HCT116 (cell line): ENCODE measurements at regions not wholly inside any gene's neighbourhood (a gene's known extent, or its start where the extent isn't known, plus 50 kb on each side); places are given as distances from the start of the nearest gene placed in this dataset.

Experiments
- ATAC-seq: fragments of 200-7000 bp; cut with Tn5 transposase; 2 replicates; pipeline ENCODE4 v1.9.1; 2020; ENCODE audit warnings: mild to moderate bottlenecking, moderate library complexity
- BruUV-seq: library from RNA; stranded (reverse); fragments of 400-500 nt; replicated peaks from 2 replicates; lab custom pipeline; 2021; lab: Mats Ljungman, UMichigan
- CTCF ChIA-PET: fragments of 300-600 bp; sonication (Branson Sonifier 250); formaldehyde crosslinking; loops from one replicate; lab custom pipeline; 2021; ENCODE audit warnings: antibody characterized with exemption; lab: Charles Lee
- POLR2A ChIA-PET: fragments of 300-600, 350-600 bp; sonication (Branson Sonifier 250); formaldehyde crosslinking; loops from one replicate; lab custom pipeline; 2021; ENCODE audit warnings: antibody characterized with exemption; lab: Charles Lee
- RAD21 ChIA-PET, 2 experiments: fragments of 300-600 bp; sonication (Branson Sonifier 250); formaldehyde crosslinking; loops; one replicate each; lab custom pipeline; 2023; ENCODE audit warnings: low total read pairs in 2 of 2; ENCODE audit not compliant: uncharacterized antibody in 2 of 2, unreplicated experiment in 2 of 2, low non-redundant PET in 1 of 2; lab: Charles Lee
- DNase-seq: peaks from one replicate; pipeline ENCODE4 v3.0.0-alpha.2; 2010; ENCODE audit warnings: low read depth, low spot score
- H2AFZ ChIP-seq: fragments of 200-600 bp; shearing (Covaris generic), sonication (generic); 2 replicates; pipeline ENCODE4 v1.6.1; 2017; ENCODE audit warnings: low read depth, mixed run types, mixed read lengths, antibody characterized with exemption, low read length; ENCODE audit not compliant: poor library complexity, severe bottlenecking
- H3K27ac ChIP-seq: 2 replicates; pipeline ENCODE4 v1.5.1; 2012; ENCODE audit warnings: low read depth, low read length
- H3K27me3 ChIP-seq: fragments of 200-600 bp; sonication (generic); 2 replicates; pipeline ENCODE4 v1.6.1; 2016; ENCODE audit warnings: mixed run types, low read length, mixed read lengths; ENCODE audit not compliant: insufficient read depth
- H3K36me3 ChIP-seq, 2 experiments: fragments of 200-500 bp in 1 of 2; fragments of 200-600 bp in 1 of 2; sonication (Bioruptor generic) in 1 of 2; sonication (generic) in 1 of 2; 2 replicates each; pipeline versions ENCODE4 v1.5.1 to v1.6.1; 2014 to 2016; ENCODE audit warnings: low read length in 2 of 2, inconsistent platforms in 1 of 2, mixed read lengths in 1 of 2, mixed run types in 1 of 2; ENCODE audit not compliant: insufficient read depth in 2 of 2, control insufficient read depth in 1 of 2
- H3K4me1 ChIP-seq, 2 experiments: fragments of 200-600 bp in 1 of 2; sonication (generic) in 1 of 2; 2 replicates each; pipeline versions ENCODE4 v1.5.1 to v1.6.1; 2012 to 2017; ENCODE audit warnings: low read length in 2 of 2, inconsistent platforms in 1 of 2, mild to moderate bottlenecking in 1 of 2, mixed read lengths in 1 of 2, mixed run types in 1 of 2, moderate library complexity in 1 of 2; ENCODE audit not compliant: insufficient read depth in 2 of 2, control insufficient read depth in 1 of 2
- H3K4me2 ChIP-seq: fragments of 200-600 bp; sonication (generic); 2 replicates; pipeline ENCODE4 v1.6.1; 2017; ENCODE audit warnings: mixed run types, low read length, mixed read lengths
- H3K4me3 ChIP-seq, 2 experiments: fragments of 200-600 bp in 1 of 2; sonication (generic) in 1 of 2; replicated peaks in 1 of 2; 2 replicates each; pipeline ENCODE4 v1.5.1; 2011 to 2016; ENCODE audit warnings: low read length in 2 of 2, control low read depth in 1 of 2, low read depth in 1 of 2, mild to moderate bottlenecking in 1 of 2, mixed read lengths in 1 of 2, mixed run types in 1 of 2
- H3K79me2 ChIP-seq: fragments of 200-600 bp; sonication (generic); 2 replicates; pipeline ENCODE4 v1.6.1; 2017; ENCODE audit warnings: mild to moderate bottlenecking, mixed run types, low read length, moderate library complexity, mixed read lengths; ENCODE audit not compliant: insufficient read depth
- H3K9ac ChIP-seq: fragments of 200-600 bp; sonication (generic); 2 replicates; pipeline ENCODE4 v1.6.1; 2016; ENCODE audit warnings: low read length, mixed read lengths
- H3K9me2 ChIP-seq: fragments of 200-600 bp; sonication (generic), shearing (Covaris generic); 2 replicates; pipeline ENCODE4 v1.6.1; 2017; ENCODE audit warnings: mixed run types, mild to moderate bottlenecking, moderate library complexity; ENCODE audit not compliant: insufficient read depth
- H3K9me3 ChIP-seq, 2 experiments: fragments of 200-500 bp in 1 of 2; fragments of 200-600 bp in 1 of 2; sonication (Bioruptor generic) in 1 of 2; sonication (generic) in 1 of 2; 2 replicates each; pipeline ENCODE4 v1.6.1; 2014 to 2017; ENCODE audit warnings: low read length in 2 of 2, mixed read lengths in 2 of 2, inconsistent platforms in 1 of 2, low read depth in 1 of 2, mild to moderate bottlenecking in 1 of 2, mixed run types in 1 of 2, moderate library complexity in 1 of 2; ENCODE audit not compliant: control insufficient read depth in 1 of 2, insufficient read depth in 1 of 2
- H4K20me1 ChIP-seq: fragments of 200-600 bp; sonication (generic), shearing (Covaris generic); 2 replicates; pipeline ENCODE4 v1.6.1; 2017; ENCODE audit warnings: mixed run types, mild to moderate bottlenecking, moderate library complexity; ENCODE audit not compliant: insufficient read depth
- CEBPB ChIP-seq: IDR thresholded peaks from 2 replicates; pipeline ENCODE4 v1.6.1; 2012; ENCODE audit warnings: low read depth
- EZH2 ChIP-seq: fragments of 200-600 bp; sonication (generic); IDR thresholded peaks from 2 replicates; pipeline ENCODE4 v1.6.1; 2017; ENCODE audit warnings: antibody characterized with exemption, mixed run types
- FOSL1 ChIP-seq: IDR thresholded peaks from 2 replicates; pipeline ENCODE4 v1.6.1; 2012; ENCODE audit warnings: low read depth
- JUND ChIP-seq: IDR thresholded peaks from 2 replicates; pipeline ENCODE4 v1.6.1; 2012
- MAX ChIP-seq: IDR thresholded peaks from 2 replicates; pipeline ENCODE4 v1.6.1; 2012
- POLR2AphosphoS5 ChIP-seq: IDR thresholded peaks from 2 replicates; pipeline ENCODE4 v1.6.1; 2011; ENCODE audit warnings: mild to moderate bottlenecking, low read depth, low read length, moderate library complexity
- RAD21 ChIP-seq: IDR thresholded peaks from 2 replicates; pipeline ENCODE4 v1.6.1; 2012; ENCODE audit warnings: low read depth, mild to moderate bottlenecking
- REST ChIP-seq: IDR thresholded peaks from 2 replicates; pipeline ENCODE4 v1.6.1; 2012; ENCODE audit warnings: low read depth
- SP1 ChIP-seq: IDR thresholded peaks from 2 replicates; pipeline ENCODE4 v1.6.1; 2012; ENCODE audit warnings: low read depth
- TCF7L2 ChIP-seq: IDR thresholded peaks from 2 replicates; pipeline ENCODE4 v1.7.0; 2011; ENCODE audit warnings: borderline replicate concordance, inconsistent platforms; ENCODE audit not compliant: insufficient read depth, insufficient read length; ENCODE audit errors: extremely low read depth
- YY1 ChIP-seq: IDR thresholded peaks from 2 replicates; pipeline ENCODE4 v1.6.1; 2011; ENCODE audit warnings: low read length, low read depth, moderate library complexity, mild to moderate bottlenecking; ENCODE audit not compliant: insufficient replicate concordance; ENCODE audit errors: extremely low read depth
- ZBTB33 ChIP-seq: IDR thresholded peaks from 2 replicates; pipeline ENCODE4 v1.6.1; 2011; ENCODE audit warnings: mild to moderate bottlenecking, low read length, moderate library complexity; ENCODE audit not compliant: insufficient replicate concordance; ENCODE audit errors: extremely low read depth
- ZFX ChIP-seq: fragments of 450-650 bp; IDR thresholded peaks from 2 replicates; pipeline ENCODE4 v1.6.1; 2017
- ZNF274 ChIP-seq: fragments of 200-500 bp; sonication (Bioruptor generic); IDR thresholded peaks from 2 replicates; pipeline ENCODE4 v1.6.1; 2014; ENCODE audit warnings: mild to moderate bottlenecking, low read depth, low read length, inconsistent platforms
- intact Hi-C: fragments of 100-400 bp; cut with micrococcal nuclease; formaldehyde crosslinking; loops from 2 replicates; pipeline ENCODE4 v1.10.0; 2022

GRCh38 chr2:224258059-224258458, 143.8 kb downstream of the FAM124B start:
- Histone ChIP-seq H3K27me3 (no peaks in the 10 kb centered on the region), H3K79me2 (no peaks in the 10 kb centered on the region), H3K4me2 (no peak overlapping the region), H2AFZ (no peak overlapping the region), H4K20me1 (no peaks in the 10 kb centered on the region), H3K36me3 (no peaks in the 10 kb centered on the region), H3K9ac (no peak overlapping the region), H3K9me3 (no peaks in the 10 kb centered on the region), H3K4me3 (no peak overlapping the region), H3K9me2 (no peaks in the 10 kb centered on the region), H3K4me1 (no peaks in the 10 kb centered on the region), H3K27ac (no peak overlapping the region)
- TF ChIP-seq FOSL1, result no peak
- intact Hi-C loops, result no loop called here
- POLR2A ChIA-PET, result no interaction called here
- ATAC-seq (no peak), DNase-seq (no peak)
- CTCF ChIA-PET, result no interaction called here
- BruUV-seq, result no TSS peak
- RAD21 ChIA-PET, result no interaction called here

GRCh38 chr2:224257156-224257555, 144.8 kb downstream of the FAM124B start:
- intact Hi-C loops, result no loop called here
- ChIA-PET POLR2A (no interaction called here), CTCF (no interaction called here), RAD21 (no interaction called here)
- Histone ChIP-seq H3K4me2 (no peak overlapping the region), H3K36me3 (no peaks in the 10 kb centered on the region), H4K20me1 (no peaks in the 10 kb centered on the region), H3K9me3 (no peaks in the 10 kb centered on the region), H3K79me2 (no peaks in the 10 kb centered on the region), H2AFZ (no peak overlapping the region), H3K9ac (no peak overlapping the region), H3K27me3 (no peaks in the 10 kb centered on the region), H3K27ac (no peak overlapping the region), H3K9me2 (no peaks in the 10 kb centered on the region), H3K4me1 (no peaks in the 10 kb centered on the region), H3K4me3 (no peak overlapping the region)
- DNase-seq, result no peak
- BruUV-seq, result no TSS peak
- no peak for ATAC-seq
- TF ChIP-seq POLR2AphosphoS5 (no peak), JUND (no peak), FOSL1 (no peak), TCF7L2 (no peak), RAD21 (no peak), YY1 (no peak), REST (no peak), ZNF274 (no peak), ZBTB33 (no peak), SP1 (no peak), CEBPB (no peak), ZFX (no peak), EZH2 (no peak), MAX (no peak)
